ENCODE measurements at regions not wholly inside any gene's neighbourhood (a gene's known extent, or its start where the extent isn't known, plus 50 kb on each side); places are given as distances from the start of the nearest gene placed in this dataset.

DNA sequence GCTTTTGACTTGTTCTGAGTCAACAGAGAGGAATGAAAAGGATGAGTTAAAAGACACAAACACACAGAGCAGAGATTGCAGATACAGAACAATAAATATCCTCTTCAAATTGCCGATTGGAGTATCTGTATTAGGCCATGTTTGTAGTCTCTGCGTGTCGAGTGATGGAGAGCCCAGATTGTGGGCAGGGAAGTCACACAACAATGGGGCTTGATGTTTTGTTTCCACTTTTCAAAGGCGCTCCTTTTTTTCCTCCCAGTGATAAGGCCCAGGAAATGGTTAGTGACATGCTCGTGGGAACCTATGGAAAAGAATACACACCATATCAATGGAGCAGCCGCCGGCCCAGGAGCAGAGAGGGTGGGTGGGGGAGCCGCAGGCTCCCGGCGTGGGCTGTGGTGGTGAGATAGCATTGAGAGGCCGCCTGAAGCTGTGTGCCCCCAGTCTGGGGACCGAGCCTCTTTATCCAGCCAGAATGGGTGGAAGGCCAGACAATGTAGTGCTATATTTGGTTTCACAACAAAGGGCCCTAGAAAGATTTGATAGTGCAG is 555.9 kb downstream of the INSC start:
- DNase-seq = no peak
- Histone ChIP-seq H3K9me3 (ENCODE audit: control insufficient read depth in 2 of 3, insufficient read depth in 1 of 3, low read length in 3 of 3) (no peaks in the 10 kb centered on the region), H3K36me3 (ENCODE audit: control insufficient read depth in 2 of 3, insufficient read depth in 3 of 3, low read length in 3 of 3) (no peaks in the 10 kb centered on the region), H3K4me3 (ENCODE audit: low read length in 3 of 3) (no peak overlapping the region), H3K4me1 (ENCODE audit: control insufficient read depth in 2 of 3, insufficient read depth in 2 of 3, low read depth in 1 of 3, low read length in 3 of 3) (no peaks in the 10 kb centered on the region), H3K9ac (ENCODE audit: low read length in 3 of 3) (no peak overlapping the region), H3K27me3 (ENCODE audit: control insufficient read depth, insufficient read depth, low read length) (no peaks in the 10 kb centered on the region), H3K27ac (ENCODE audit: low read depth in 2 of 2, low read length in 2 of 2) (no peak overlapping the region)
- TF ChIP-seq, protein P1, sequence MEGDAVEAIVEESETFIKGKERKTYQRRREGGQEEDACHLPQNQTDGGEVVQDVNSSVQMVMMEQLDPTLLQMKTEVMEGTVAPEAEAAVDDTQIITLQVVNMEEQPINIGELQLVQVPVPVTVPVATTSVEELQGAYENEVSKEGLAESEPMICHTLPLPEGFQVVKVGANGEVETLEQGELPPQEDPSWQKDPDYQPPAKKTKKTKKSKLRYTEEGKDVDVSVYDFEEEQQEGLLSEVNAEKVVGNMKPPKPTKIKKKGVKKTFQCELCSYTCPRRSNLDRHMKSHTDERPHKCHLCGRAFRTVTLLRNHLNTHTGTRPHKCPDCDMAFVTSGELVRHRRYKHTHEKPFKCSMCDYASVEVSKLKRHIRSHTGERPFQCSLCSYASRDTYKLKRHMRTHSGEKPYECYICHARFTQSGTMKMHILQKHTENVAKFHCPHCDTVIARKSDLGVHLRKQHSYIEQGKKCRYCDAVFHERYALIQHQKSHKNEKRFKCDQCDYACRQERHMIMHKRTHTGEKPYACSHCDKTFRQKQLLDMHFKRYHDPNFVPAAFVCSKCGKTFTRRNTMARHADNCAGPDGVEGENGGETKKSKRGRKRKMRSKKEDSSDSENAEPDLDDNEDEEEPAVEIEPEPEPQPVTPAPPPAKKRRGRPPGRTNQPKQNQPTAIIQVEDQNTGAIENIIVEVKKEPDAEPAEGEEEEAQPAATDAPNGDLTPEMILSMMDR (IDR thresholded peaks at IDR 0.05; ENCODE audit: borderline replicate concordance, extremely low read depth, insufficient read depth) = no peak
- intact Hi-C loops (cut with DNase I) = no loop called here
- FAIRE-seq = no peak

DNA sequence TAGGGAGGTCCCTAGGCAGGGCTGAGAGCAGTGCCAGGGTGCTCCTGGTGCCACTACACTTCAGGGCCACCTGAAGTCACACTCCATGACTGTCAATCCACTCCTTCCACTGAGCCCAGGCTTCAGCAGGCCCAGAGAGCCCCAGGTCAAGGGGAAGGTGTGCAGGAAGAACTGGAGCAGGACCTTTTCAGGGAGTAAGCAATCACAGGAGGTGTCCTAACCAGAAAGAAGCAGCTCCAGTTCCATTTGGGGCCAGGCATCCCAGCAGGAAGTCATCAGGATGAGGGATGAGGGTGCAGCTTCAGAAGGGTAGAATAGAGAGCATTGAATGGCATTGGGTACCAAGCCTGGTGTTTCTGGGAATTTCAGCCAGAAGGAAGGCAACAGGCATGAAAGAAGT is 556.5 kb downstream of the INSC start:
- intact Hi-C loops (cut with DNase I) = no loop called here
- Histone ChIP-seq H3K9me3 (ENCODE audit: control insufficient read depth in 2 of 3, insufficient read depth in 1 of 3, low read length in 3 of 3) (no peaks in the 10 kb centered on the region), H3K27me3 (ENCODE audit: control insufficient read depth, insufficient read depth, low read length) (no peaks in the 10 kb centered on the region), H3K4me1 (ENCODE audit: control insufficient read depth in 2 of 3, insufficient read depth in 2 of 3, low read depth in 1 of 3, low read length in 3 of 3) (no peaks in the 10 kb centered on the region), H3K36me3 (ENCODE audit: control insufficient read depth in 2 of 3, insufficient read depth in 3 of 3, low read length in 3 of 3) (no peaks in the 10 kb centered on the region), H3K4me3 (ENCODE audit: low read length in 3 of 3) (no peak overlapping the region), H3K27ac (ENCODE audit: low read depth in 2 of 2, low read length in 2 of 2) (no peak overlapping the region), H3K9ac (ENCODE audit: low read length in 3 of 3) (no peak overlapping the region)
- DNase-seq = no peak
- no peak for FAIRE-seq
- TF ChIP-seq, protein P1 (IDR thresholded peaks at IDR 0.05; ENCODE audit: borderline replicate concordance, extremely low read depth, insufficient read depth) = no peak

DNA sequence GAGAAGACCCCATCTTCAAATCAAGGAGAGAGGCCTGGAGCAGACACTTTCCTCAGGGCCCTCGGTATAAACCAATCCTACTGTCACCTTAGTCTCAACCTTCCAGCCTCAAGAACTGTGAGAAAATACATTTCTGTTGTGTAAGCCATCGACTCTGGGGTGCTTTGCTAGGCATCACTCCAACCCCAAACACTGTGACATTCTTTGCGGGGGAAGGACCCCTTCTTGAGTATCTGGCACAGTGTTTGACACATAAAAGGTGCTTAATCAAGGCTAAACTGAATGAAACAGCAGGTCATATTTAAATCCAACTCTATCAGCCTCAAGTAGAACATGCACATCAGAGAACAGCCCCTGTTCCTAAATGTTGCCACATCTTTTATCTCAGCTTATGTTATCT is 558.1 kb downstream of the INSC start:
- Histone ChIP-seq H3K4me3 (ENCODE audit: low read length in 3 of 3) (no peak overlapping the region), H3K36me3 (ENCODE audit: control insufficient read depth in 2 of 3, insufficient read depth in 3 of 3, low read length in 3 of 3) (no peaks in the 10 kb centered on the region), H3K9me3 (ENCODE audit: control insufficient read depth in 2 of 3, insufficient read depth in 1 of 3, low read length in 3 of 3) (no peaks in the 10 kb centered on the region), H3K4me1 (ENCODE audit: control insufficient read depth in 2 of 3, insufficient read depth in 2 of 3, low read depth in 1 of 3, low read length in 3 of 3) (no peaks in the 10 kb centered on the region), H3K9ac (ENCODE audit: low read length in 3 of 3) (no peak overlapping the region), H3K27ac (ENCODE audit: low read depth in 2 of 2, low read length in 2 of 2) (no peak overlapping the region), H3K27me3 (ENCODE audit: control insufficient read depth, insufficient read depth, low read length) (no peaks in the 10 kb centered on the region)
- intact Hi-C loops (cut with DNase I) = no loop called here
- FAIRE-seq (no peak), DNase-seq (no peak)
- TF ChIP-seq, protein P1 (IDR thresholded peaks at IDR 0.05; ENCODE audit: borderline replicate concordance, extremely low read depth, insufficient read depth) = no peak

DNA sequence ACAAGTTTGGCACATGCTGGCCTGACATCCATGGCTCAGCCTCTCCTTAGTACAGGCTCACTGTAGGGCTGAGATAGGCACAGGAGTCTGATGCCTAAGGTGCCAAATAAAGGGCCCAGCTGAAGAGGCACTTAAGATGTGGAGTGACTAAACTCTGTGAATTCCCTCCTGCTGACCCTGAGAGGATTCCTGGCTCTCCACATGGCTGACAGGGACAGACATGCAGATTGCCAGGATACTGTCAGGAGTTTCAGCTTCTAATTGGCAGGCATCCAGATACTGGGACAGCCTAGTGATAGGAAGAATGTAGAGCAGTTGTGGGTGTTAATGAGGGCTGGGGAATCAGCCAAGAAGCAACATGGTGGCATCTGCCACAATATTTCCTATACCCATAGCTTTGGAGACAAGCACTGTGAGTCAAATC is 558.7 kb downstream of the INSC start:
- no peak overlapping the region for H3K4me3 ChIP-seq (ENCODE audit: low read length in 3 of 3)
- H3K36me3 ChIP-seq (ENCODE audit: control insufficient read depth in 2 of 3, insufficient read depth in 3 of 3, low read length in 3 of 3) = no peaks in the 10 kb centered on the region
- FAIRE-seq = no peak
- TF ChIP-seq, protein P1 (IDR thresholded peaks at IDR 0.05; ENCODE audit: borderline replicate concordance, extremely low read depth, insufficient read depth) = no peak
- no peaks in the 10 kb centered on the region for H3K4me1 ChIP-seq (ENCODE audit: control insufficient read depth in 2 of 3, insufficient read depth in 2 of 3, low read depth in 1 of 3, low read length in 3 of 3)
- no peak for DNase-seq
- H3K9me3 ChIP-seq (ENCODE audit: control insufficient read depth in 2 of 3, insufficient read depth in 1 of 3, low read length in 3 of 3) = no peaks in the 10 kb centered on the region
- H3K27ac ChIP-seq (ENCODE audit: low read depth in 2 of 2, low read length in 2 of 2) = no peak overlapping the region
- H3K27me3 ChIP-seq (ENCODE audit: control insufficient read depth, insufficient read depth, low read length) = no peaks in the 10 kb centered on the region
- H3K9ac ChIP-seq (ENCODE audit: low read length in 3 of 3) = no peak overlapping the region
- intact Hi-C loops (cut with DNase I) = no loop called here
